ENCODE measurements at regions not wholly inside any gene's neighbourhood (a gene's known extent, or its start where the extent isn't known, plus 50 kb on each side); places are given as distances from the start of the nearest gene placed in this dataset.

GRCh38 chr9:75200892-75201470, 112.7 kb downstream of the OSTF1 start:
- TF ChIP-seq EP300 (IDR thresholded peaks at IDR 0.05; ENCODE audit: borderline replicate concordance): no peak
- no peak for TF ChIP-seq YY1 (IDR thresholded peaks at IDR 0.05; ENCODE audit: low read depth)
- TF ChIP-seq RAD21 (IDR thresholded peaks at IDR 0.05; ENCODE audit: low read depth): peak; percentile 69
- TF ChIP-seq REST (IDR thresholded peaks at IDR 0.05; ENCODE audit: low read depth): no peak
- TF ChIP-seq TAF1 (IDR thresholded peaks at IDR 0.05; ENCODE audit: low read depth): no peak
- no peak for TF ChIP-seq FOXM1 (IDR thresholded peaks at IDR 0.05; ENCODE audit: borderline replicate concordance, low read depth)
- TF ChIP-seq NFIC (IDR thresholded peaks at IDR 0.05): no peak
- TF ChIP-seq MAX (IDR thresholded peaks at IDR 0.05): no peak
- TF ChIP-seq CREB1 (IDR thresholded peaks at IDR 0.05; ENCODE audit: low read depth): no peak
- no peak for TF ChIP-seq CEBPB (IDR thresholded peaks at IDR 0.05)
- no peak for TF ChIP-seq TEAD4 (IDR thresholded peaks at IDR 0.05)
- no peak for TF ChIP-seq EGR1 (IDR thresholded peaks at IDR 0.05)

All from Ishikawa (cell line).